Adrenal gland (tissue), 5 donors: ENCODE measurements at regions not wholly inside any gene's neighbourhood (a gene's known extent, or its start where the extent isn't known, plus 50 kb on each side); places are given as distances from the start of the nearest gene placed in this dataset.

ENCODE experiments used
- CTCF ChIP-seq, 6 experiments: fragments of 450-650 bp in 4 of 6; fragments of 200-600 bp in 2 of 6; sonication (generic) in 1 of 6; IDR thresholded peaks; 1 replicate in 5 of 6; 2 replicates in 1 of 6; pipeline versions ENCODE4 v1.5.1 to v1.8.0; 2016 to 2021; ENCODE audit warnings: antibody characterized with exemption in 6 of 6, mild to moderate bottlenecking in 2 of 6, moderate library complexity in 1 of 6
- POLR2A ChIP-seq, 2 donors: fragments of 450-650 bp; IDR thresholded peaks; one replicate each; pipeline ENCODE4 v1.6.1; 2017; ENCODE audit warnings: antibody characterized with exemption in 2 of 2, mild to moderate bottlenecking in 2 of 2, moderate library complexity in 1 of 2
- donor health status: DM: no; HTN: no; CAD: no.

- TF ChIP-seq CTCF (IDR thresholded peaks at IDR 0.05) (no peak), POLR2A (IDR thresholded peaks at IDR 0.05) (no peak)
Observed at GRCh38 chr1:234953655-234954405, 174.8 kb downstream of the TOMM20 start.
